Epithelial cell of esophagus (primary cell): ENCODE measurements at regions not wholly inside any gene's neighbourhood (a gene's known extent, or its start where the extent isn't known, plus 50 kb on each side); places are given as distances from the start of the nearest gene placed in this dataset.
"Not testable (repeated sequence)": the region's sequence is repeated elsewhere in the genome, so short reads cannot be mapped to it uniquely, and the experiment has no call there.

Experiments
- DNase-seq: peaks from one replicate; pipeline ENCODE4 v3.0.0; 2010; ENCODE audit warnings: low read depth
- H3K4me3 ChIP-seq: 2 replicates; pipeline ENCODE4 v1.5.1; 2011; ENCODE audit warnings: mild to moderate bottlenecking, low read length, control low read depth
- CTCF ChIP-seq: IDR thresholded peaks from 2 replicates; pipeline ENCODE4 v1.5.1; 2011; ENCODE audit warnings: low read depth, mild to moderate bottlenecking, low read length, control low read depth, inconsistent platforms; ENCODE audit not compliant: insufficient read depth; ENCODE audit errors: missing control alignments

- DNase-seq, result no peak
- H3K4me3 ChIP-seq, result no peak overlapping the region
- no peak for TF ChIP-seq CTCF
Observed at GRCh38 chr10:78467496-78468106, 433.9 kb downstream of the RPS24 start.

DNA sequence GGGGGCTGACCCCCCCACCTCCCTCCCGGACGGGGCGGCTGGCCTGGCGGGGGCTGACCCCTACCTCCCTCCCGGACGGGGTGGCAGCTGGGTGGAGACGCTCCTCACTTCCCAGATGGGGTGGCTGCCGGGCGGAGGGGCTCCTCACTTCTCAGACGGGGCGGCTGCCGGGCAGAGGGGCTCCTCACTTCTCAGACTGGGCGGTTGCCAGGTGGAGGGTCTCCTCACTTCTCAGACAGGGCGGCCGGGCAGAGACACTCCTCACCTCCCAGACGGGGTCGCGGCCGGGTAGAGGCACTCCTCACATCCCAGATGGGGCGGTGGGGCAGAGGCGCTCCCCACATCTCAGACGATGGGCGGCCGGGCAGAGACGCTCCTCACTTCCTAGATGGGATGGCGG, 435.1 kb downstream of the RPS24 start:
- not testable (repeated sequence) for DNase-seq, H3K4me3 ChIP-seq

- DNase-seq, result peak; percentile 7
- TF ChIP-seq CTCF, result no peak
- H3K4me3 ChIP-seq, result no peak overlapping the region
Observed at GRCh38 chr10:78470267-78471103, 436.8 kb downstream of the RPS24 start.

GRCh38 chr10:78471326-78471722, 437.7 kb downstream of the RPS24 start:
- H3K4me3 ChIP-seq, result no peak overlapping the region
- TF ChIP-seq CTCF, result no peak
- no peak for DNase-seq

DNA sequence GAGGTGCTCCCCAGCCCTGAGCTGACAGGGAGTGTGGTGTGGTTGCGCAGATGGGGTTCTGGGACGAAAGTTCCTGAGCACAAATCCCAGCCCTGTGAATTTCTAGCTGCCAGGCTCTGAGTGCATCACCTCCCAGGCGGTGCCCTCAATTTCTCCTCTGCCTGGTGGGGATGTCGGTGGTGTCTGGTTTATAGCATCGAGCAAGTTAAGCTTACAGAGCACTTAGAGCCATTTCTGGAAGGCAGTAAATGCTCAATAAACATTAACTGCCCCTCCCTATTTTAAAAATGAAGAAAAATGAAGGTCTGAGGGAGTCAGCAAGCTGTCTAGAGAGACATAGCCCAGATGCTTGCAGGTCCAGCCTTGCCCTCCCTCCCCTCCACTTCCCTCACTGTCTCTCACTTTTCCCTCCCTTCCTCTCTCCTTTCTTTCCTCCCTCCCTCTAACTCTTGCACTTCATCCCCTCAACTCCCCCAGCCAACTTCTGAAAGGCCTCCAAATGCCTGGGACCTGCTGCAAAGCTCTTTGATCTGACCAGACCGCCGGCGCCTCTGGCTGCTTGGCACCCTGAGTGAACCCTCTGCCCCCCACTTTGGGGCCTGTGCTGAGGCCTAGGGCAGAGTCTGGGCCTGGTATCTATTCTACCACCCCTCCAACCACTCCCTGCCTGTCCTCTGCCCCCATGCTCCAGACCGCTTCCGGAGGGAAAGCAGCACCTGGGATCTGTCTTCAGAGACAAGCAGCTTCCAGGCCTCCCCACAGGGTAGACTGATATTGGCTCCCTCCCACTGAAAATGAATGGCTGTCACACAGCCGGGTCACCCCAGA, 438.3 kb downstream of the RPS24 start:
- no peak for DNase-seq
- no peak overlapping the region for H3K4me3 ChIP-seq
- TF ChIP-seq CTCF, result no peak

GRCh38 chr10:78472551-78472890, 438.9 kb downstream of the RPS24 start:
- H3K4me3 ChIP-seq, result no peak overlapping the region
- DNase-seq, result no peak
- no peak for TF ChIP-seq CTCF

GRCh38 chr10:78473006-78473405, 439.3 kb downstream of the RPS24 start:
- DNase-seq, result no peak
- H3K4me3 ChIP-seq, result no peak overlapping the region
- TF ChIP-seq CTCF, result no peak
